ENCODE measurements at regions not wholly inside any gene's neighbourhood (a gene's known extent, or its start where the extent isn't known, plus 50 kb on each side); places are given as distances from the start of the nearest gene placed in this dataset.

DNA sequence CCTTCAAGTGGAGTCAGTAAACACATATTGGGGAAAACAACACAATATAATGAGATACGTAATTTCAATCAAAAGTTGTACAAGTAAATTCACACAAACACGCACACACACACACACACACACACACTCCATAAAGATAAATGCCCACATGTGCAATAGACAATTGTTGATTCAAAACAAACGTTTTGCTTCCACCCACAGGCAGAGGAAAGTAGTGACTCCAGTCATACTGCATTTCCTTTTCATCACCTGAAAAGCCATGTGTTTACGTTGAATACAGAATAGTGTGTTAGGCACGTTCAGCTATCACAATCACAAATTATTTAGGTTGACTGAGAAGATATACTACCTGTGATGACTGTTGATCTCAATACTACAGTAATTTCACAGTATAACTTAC, 443.8 kb upstream of the MANEA start:
- intact Hi-C loops (cut with DNase I): no loop called here
- no peak for ATAC-seq

DNA sequence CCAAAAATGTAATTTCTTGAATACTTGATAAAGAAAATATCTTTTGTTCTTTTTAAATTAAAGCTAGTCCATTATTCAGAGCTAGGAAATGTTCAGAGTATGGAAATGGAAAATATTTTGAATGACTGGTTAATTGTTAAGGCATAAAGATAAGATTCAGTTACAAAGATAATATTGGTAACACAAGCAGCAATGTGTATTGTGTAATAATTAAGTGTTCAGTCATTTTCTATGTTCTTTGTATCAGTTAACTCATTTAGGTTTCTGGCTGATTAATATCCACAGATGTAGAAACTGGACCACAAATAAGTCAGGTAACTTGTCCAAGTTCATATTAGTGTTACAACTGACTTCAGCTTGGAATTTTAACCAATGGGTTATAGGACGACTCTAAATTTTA, 442.2 kb upstream of the MANEA start:
- intact Hi-C loops (cut with DNase I): no loop called here

More for the DNA sequence above, 443.8 kb upstream of the MANEA start:
- DNase-seq: no peak

DNA sequence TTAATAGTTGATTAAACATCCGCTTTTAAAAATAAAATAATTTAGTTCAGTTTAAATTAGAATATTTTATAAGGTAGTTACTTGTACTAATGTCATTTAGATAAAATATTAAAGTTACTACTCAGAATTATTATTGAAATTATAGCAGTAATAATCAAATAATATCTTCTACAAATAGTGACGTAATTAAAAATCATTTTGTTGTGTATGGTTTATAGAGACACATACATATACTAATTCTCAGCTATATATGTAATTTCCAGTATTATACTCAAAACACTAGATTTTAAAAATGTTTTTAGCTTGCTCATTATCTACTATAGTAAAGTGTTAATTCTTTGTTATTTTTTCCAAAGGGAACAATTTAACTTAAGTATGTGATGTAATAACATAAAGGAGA, 435.2 kb upstream of the MANEA start:
- no peak for DNase-seq
- intact Hi-C loops (cut with DNase I): no loop called here
- ATAC-seq: no peak

More for the DNA sequence above, 442.2 kb upstream of the MANEA start:
- DNase-seq (no peak), ATAC-seq (no peak)

DNA sequence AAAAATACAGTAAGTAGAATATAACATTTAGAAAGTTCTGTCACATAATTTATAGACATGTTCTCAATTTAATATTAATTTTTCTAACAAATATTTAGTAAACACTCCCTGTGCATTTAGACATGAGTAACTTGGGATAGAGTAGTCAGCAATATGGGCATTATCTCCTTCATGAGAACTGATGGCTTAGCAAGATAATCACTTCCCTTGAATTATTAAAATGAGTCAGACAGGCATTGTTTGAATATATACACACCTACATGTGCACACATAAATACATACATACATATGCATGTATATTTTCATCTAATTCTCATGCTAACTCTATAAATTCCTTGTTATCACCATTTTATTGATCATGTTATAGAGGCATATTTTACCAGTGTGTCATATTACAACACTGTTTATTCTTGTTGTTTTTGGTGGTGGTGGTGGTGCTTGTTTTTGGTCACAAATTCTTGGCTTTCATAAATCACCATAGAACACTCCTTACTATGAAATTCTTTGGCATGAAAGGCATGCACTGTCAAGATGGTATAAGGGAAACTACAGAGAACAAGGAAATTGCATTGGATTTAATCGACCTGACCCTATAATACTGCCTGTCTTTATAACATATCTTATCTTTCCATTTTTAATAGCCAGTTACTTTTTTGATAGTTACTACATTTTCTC, 434.5 kb upstream of the MANEA start:
- intact Hi-C loops (cut with DNase I): no loop called here
- DNase-seq (no peak), ATAC-seq (no peak)

DNA sequence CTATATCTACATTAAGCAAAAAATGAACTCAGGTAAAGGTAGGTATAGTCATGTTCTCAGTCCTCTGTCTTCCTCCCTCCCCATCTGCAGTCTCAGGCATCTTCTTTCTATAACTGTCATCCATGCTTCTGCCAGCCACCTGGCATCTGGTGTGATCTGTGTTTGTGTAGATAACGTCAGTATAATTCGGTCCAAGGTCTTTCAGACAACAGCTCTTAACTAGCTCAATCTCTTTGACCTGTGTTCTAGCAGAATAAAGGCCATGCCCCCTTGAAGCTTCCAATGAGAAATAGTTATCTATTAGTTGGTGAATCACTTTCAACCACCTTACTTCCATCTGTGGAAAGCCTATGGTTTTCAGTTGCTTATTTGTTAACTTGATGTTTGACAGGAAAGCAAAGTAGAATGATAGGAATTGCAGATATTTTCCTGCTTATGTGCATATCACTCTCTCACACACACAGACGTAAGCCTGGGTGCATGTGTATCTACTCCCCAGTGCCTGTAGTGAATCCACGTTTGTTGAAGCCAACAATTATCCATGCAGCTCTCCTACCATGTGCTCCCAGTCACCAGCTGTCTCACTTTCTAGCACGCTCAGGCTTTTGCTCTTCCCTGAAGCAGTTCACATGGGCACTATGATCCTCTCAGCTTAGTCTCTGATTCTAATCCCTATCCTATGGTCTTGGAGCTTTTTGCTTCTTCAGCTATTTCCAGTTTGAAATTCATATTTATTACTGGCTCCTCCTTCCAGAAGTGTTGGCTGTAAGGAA, 433.7 kb upstream of the MANEA start:
- intact Hi-C loops (cut with DNase I): no loop called here
- no peak for ATAC-seq
- no peak for DNase-seq

DNA sequence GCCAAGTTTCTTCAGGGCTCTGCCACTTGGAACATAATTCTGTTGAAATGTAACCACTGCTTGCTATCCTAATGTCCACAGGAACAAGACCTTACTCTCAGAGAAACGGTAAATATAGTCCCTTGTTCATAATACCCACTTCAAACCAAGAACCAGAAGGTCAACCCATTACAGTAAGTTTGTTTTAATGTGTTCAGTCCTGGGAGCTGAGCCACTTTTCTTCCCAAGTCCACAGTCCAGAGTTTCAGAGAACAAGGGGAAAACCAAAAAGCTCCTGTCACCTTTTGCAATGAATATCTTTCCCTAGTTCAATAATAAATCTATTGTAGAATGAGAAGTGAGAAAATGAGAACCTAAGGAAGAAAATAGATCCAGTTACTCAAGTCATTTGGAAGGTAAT, 431.9 kb upstream of the MANEA start:
- DNase-seq (no peak), ATAC-seq (no peak)
- intact Hi-C loops (cut with DNase I): no loop called here

DNA sequence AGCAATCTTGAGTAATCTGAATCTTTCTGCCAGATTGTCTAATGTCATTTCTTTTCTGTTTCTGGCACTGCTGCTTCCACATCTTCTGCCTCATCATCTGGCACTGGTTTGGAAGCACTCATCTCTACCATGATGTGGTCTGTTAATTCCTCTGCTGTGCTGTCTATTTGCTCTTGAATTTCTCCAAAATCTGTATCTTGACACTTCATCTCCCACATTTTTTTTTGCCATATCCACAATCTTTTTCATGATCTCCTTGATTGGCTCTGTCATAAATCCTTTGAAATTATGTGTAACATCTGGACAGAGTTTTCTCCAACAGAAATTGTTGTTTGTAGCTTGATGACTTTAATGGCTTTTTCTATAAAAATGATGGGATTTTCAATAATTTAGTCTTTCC, 417.8 kb upstream of the MANEA start:
- ATAC-seq: no peak
- intact Hi-C loops (cut with DNase I): no loop called here
- no peak for DNase-seq

DNA sequence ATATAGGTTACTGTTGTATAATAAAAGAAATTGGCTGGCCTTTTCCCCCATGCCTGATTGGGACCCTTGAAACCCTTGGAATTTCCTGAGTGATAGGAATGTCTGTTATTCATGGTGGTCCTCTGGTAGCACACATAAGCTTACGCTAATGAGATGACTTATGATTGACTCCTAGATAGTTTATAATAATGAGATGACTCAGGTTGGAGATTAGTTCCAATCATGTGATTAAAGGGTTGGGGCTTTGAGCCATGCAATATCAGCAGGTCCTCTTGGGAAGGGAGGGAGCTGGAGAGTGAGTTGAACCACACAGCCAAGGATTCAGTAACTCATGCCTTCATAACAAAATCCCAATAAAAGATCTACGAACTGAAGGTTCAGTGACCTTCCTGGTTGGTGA, 407.6 kb upstream of the MANEA start:
- no peak for ATAC-seq
- intact Hi-C loops (cut with DNase I): no loop called here
- DNase-seq: no peak

DNA sequence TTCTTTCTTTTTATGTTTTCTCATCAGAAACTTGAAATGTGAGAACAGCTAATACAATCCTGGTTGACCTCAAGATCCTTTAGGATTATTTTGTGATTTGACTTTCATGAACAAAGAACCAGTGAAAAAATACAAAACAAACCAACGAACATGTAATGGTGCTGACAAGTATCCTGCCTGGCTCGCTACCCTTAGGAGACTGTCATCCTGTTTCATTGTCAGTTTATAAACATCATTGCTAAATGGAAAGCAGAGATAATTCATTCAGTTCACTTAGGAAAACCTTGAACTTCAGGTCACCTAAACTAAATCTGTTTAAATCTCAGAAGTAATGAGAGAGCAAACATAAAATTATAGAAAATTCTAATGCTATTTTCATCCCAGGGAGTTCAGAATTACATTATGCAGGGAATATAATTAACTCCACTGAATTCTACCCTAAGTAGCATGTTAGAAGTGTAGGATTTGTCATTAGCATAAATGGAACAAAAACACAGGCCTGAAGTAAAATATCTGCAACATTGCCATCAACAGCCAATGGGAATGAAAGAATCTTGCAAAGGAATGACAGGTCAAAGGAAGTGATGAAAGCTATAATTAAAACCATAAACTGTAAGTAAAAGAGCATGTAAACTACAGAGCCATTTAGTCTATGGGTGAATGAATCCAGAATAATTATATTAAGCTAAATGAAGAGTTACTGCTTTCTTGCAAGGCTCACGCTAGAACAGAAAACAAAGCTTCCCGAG, 401.2 kb upstream of the MANEA start:
- DNase-seq (no peak), ATAC-seq (no peak)
- intact Hi-C loops (cut with DNase I): no loop called here

DNA sequence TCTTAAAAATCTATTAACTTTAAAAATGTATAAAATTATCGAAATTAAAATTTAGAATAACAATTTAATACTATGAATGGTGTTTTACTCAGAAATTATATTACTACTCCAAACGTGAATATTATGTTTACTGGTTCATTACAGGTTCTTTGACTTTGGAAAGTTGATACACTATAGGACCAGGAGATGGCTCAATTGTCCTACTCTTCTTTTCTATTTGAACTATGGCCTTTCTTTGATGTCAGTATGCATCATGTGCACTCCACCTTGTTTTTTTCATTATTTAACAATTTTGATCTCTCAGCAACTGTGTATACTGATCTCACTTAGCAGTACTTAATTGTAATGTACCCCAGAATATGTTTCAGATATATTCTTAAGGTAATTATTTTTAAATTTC, 391.5 kb upstream of the MANEA start:
- DNase-seq (no peak), ATAC-seq (no peak)
- intact Hi-C loops (cut with DNase I): no loop called here

DNA sequence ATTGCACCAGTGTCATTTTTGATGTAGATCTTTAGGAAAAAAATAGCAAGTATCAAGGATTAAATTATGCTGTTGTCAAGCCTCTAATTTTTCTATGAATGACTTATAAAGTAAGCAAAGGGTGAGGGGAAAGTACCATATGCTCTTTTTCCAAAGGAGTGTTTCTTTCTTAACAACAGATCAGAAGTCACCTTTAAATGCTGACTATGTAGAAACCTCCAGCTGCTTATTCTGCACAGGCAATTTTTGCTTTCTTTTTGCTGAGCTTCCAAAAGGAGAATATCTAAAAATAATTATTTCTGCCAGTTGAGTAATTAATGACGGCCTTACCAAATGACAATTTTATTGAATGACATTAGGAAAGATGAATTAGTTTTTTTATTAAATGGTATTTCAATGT, 390.6 kb upstream of the MANEA start:
- no peak for ATAC-seq
- intact Hi-C loops (cut with DNase I): no loop called here
- no peak for DNase-seq

DNA sequence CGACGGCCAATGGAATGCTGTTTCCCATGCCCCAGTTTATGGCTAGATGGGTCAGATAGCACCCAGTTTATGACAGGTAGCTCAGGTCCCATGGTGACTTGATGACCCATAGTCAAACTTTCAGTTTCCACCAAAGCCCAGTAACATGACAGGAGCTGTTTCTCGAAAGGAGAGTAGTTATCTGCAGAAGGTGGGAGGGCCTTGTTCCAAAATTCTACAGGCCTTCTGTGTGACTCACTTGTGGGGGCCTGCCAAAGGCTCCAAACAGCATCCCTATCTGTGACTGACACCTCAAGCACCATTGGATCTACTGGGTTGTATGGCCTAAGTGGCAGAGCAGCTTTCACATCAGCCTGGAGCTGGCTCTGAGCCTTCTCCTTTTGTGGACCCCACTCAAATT, 379.7 kb upstream of the MANEA start:
- DNase-seq (no peak), ATAC-seq (no peak)
- intact Hi-C loops (cut with DNase I): no loop called here

DNA sequence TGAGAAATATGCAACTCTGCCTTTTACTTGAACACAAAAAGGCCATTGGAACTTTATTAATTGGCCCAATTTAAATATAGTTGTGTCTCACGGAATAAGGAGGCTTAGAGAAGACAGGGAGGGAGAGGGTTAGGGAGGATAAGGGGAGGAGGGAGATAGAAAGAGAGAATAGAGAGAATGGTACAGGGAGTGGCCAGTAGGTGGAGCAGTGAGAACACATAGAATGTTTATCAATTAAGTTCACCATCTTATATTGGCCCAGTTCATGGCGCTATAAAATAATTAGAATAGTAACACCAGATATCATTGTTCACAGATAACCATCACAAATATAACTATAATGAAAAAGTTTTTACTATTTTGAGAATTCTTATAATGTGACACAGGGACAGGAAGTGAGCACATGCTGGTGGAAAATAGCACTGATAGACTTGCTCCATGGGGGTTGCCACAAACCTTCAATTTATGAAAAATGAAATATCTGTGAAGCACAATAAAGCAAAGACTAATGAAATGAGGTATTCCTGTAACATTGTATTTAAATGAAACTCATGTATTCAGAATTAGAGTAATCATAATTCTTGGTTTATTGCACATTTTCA, 374.1 kb upstream of the MANEA start:
- DNase-seq (no peak), ATAC-seq (no peak)
- intact Hi-C loops (cut with DNase I): no loop called here

DNA sequence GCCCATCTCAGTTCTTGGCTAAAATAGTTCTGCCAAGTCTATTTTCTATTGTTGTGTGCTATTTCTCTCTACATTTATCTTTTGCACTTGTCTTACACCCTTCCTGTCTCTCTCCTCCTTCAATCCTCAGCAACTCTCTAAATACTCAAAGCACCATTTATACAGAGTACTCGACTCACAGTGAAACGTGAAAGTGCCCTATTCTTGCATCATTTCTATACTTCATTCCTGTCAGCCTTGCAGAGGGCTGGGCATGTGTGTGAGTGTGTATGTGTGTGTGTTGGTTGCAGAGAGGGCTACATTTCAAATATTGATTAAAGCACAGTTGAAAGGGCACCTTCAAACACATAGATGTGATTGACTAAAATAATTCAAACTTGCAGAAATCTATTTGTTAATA, 373.2 kb upstream of the MANEA start:
- ATAC-seq: no peak
- intact Hi-C loops (cut with DNase I): no loop called here

DNA sequence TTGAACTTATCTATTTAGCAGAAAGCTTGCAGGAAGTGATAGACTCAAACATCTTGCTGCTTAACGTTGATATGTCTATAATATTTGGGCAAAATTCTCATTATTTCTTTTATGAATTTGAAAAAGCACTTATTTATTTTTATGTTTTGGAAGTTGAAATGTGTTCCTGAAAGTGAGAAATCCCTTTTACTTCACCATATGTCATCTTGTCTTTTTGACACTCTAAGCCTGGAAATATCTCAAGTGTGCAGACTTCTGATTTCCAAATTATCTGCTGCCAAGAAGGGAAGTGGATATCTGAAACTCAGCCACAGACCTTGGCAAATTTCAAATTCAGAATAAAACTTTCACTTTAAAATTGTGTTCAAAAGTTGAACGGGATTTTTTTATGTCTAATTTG, 368.7 kb upstream of the MANEA start:
- intact Hi-C loops (cut with DNase I): no loop called here
- ATAC-seq (no peak), DNase-seq (no peak)

More for the DNA sequence above, 373.2 kb upstream of the MANEA start:
- DNase-seq: no peak

DNA sequence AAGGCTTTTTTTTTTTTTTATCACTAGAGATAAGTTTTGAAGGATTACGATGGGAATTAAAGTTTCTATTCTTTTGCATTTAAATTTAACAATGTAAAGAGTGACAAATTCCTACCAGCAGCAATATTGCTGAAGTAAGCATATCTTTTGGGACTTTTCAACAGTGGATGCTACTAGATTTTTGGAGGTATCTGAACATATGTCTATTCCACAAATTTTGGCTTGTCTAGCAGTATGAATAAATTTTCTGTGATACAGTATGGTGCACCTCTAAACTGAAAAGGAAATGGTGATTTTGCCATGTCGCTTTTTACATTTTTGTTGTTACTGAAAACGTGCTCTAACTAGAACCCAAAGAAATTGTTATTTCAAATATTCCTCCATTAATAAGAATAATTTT, 368.3 kb upstream of the MANEA start:
- intact Hi-C loops (cut with DNase I): no loop called here
- DNase-seq (no peak), ATAC-seq (no peak)

DNA sequence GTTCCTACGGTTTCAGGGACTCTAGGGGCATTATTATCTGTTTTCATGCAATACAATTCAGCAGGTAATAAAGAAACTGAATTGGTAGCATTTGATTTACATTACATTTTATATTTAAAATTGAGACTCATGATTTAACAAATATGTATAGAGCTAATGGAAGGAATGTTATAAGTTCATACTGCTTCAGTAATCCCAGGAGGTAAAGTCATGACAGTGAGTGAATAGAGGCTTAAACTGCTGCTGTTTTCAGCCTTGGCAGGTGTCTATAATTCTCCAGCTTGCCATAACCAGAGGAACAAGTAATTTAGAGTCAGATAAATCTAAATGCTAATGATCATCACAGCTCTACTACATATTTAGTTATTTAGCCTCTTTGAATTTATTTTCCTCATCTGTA, 360.8 kb upstream of the MANEA start:
- ATAC-seq (no peak), DNase-seq (no peak)
- intact Hi-C loops (cut with DNase I): no loop called here

DNA sequence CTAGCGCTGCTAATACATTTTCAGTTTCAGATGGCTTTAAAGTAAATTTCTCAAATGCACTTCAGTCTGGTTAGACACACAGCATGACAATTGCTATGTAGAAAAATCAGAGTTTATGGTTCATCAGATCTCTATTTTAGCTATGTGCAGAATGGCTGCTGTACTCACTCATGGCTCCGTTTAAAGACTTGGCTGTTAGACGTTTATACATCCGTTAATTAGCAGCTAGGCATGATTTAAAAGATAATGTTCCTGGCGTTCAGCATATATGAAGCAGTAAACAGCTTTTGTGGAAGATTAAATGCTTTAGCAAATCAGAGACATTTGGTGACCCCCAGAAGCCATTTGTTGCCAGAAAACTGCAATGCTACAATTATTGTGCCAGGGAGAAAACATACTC, 350.0 kb upstream of the MANEA start:
- intact Hi-C loops (cut with DNase I): no loop called here
- ATAC-seq (no peak), DNase-seq (no peak)

DNA sequence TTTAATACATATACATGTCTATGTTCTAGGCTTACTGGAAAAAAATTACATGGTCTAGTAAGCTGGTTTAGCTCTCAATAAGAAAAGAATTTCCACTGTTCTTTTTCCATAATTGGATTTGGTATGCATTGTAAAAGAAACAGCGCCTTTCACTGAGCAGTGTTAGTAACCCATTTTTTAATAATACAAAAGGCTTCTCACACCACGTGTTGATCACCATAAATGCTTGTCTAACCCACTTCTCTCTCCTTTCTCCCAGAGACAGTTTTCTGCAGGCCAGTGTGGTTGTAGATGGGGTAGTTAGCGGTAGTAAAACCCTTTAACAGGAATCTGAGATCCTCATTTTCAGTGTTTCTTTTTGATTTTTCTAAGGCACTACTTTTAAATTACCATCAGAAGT, 348.7 kb upstream of the MANEA start:
- intact Hi-C loops (cut with DNase I): no loop called here
- DNase-seq (no peak), ATAC-seq (no peak)

DNA sequence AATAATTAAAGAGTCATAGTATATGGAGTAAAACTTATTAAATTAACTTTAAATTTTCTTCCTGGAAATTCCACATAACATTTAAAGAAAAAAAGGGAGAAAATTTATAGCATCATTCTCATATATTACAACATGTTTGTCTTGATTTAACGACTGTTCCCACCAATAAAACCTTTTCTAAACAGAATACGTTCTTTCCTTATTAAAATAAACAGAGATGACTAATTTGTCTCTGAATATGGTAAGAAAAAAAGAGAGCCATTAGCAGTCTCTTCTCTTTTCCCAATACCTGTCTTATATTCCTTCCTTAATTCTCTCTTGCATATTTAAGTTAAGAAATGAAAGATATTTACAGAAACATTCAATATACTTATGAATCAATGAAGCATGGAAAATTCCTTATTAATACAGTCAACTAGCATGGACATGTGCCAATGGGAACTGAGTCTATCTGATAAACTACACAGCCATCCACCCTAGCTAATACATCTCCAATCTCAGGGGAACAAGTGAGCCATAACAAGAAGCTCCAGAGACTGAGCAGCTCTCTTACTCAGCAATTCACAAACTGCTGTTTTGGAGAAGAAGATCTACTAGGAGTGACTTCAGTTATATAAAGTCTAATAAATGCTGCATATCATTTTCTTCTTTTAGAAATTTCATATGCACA, 347.1 kb upstream of the MANEA start:
- ATAC-seq: no peak
- no peak for DNase-seq
- intact Hi-C loops (cut with DNase I): no loop called here
